Vagina (tissue), 2 donors: ENCODE measurements at regions not wholly inside any gene's neighbourhood (a gene's known extent, or its start where the extent isn't known, plus 50 kb on each side); places are given as distances from the start of the nearest gene placed in this dataset.
"Not testable (repeated sequence)": the region's sequence is repeated elsewhere in the genome, so short reads cannot be mapped to it uniquely, and the experiment has no call there.

Experiments
- DNase-seq, 2 donors: peaks; one replicate each; pipeline ENCODE4 v3.0.0-alpha.2; 2017; ENCODE audit errors: extremely low spot score in 2 of 2
- H3K27ac ChIP-seq: fragments of 200-600 bp; sonication (generic); one replicate; pipeline ENCODE4 v1.5.1; 2019
- H3K27me3 ChIP-seq: fragments of 200-600 bp; sonication (generic); one replicate; pipeline ENCODE4 v1.5.1; 2019
- H3K36me3 ChIP-seq, 2 donors: fragments of 200-600 bp; sonication (generic); one replicate each; pipeline ENCODE4 v1.5.1; 2017 to 2019
- H3K4me1 ChIP-seq: fragments of 200-600 bp; sonication (generic); one replicate; pipeline ENCODE4 v1.5.1; 2019
- H3K4me3 ChIP-seq, 2 donors: fragments of 200-600 bp; sonication (generic); 1 replicate in 1 of 2; 2 replicates in 1 of 2; pipeline ENCODE4 v1.5.1; 2016 to 2019
- H3K9me3 ChIP-seq: fragments of 200-600 bp; sonication (generic); one replicate; pipeline ENCODE4 v1.5.1; 2019
- CTCF ChIP-seq, 3 experiments: fragments of 450-650 bp in 2 of 3; fragments of 200-600 bp in 1 of 3; sonication (generic) in 1 of 3; IDR thresholded peaks; one replicate each; pipeline ENCODE4 v1.5.1; 2017 to 2019; ENCODE audit warnings: antibody characterized with exemption in 3 of 3, mild to moderate bottlenecking in 2 of 3, moderate library complexity in 2 of 3
- POLR2A ChIP-seq, 2 donors: fragments of 450-650 bp; IDR thresholded peaks; one replicate each; pipeline ENCODE4 v1.6.1; 2017; ENCODE audit warnings: antibody characterized with exemption in 2 of 2, mild to moderate bottlenecking in 2 of 2, moderate library complexity in 2 of 2
- POLR2AphosphoS5 ChIP-seq, 2 donors: sonication (generic); formaldehyde crosslinking; IDR thresholded peaks; one replicate each; pipeline ENCODE4 v1.9.0; 2017; ENCODE audit warnings: antibody characterized with exemption in 2 of 2, mild to moderate bottlenecking in 2 of 2, low read depth in 1 of 2; ENCODE audit not compliant: insufficient read depth in 1 of 2
- intact Hi-C: fragments of 100-400 bp; cut with DNase I; formaldehyde crosslinking; loops from one replicate; pipeline ENCODE4 v1.15.1; 2023

GRCh38 chr14:88967299-88967698 is 142.8 kb downstream of the TTC8 start:
- no peak for DNase-seq
- Histone ChIP-seq H3K27ac (no peak overlapping the region), H3K4me3 (no peak overlapping the region), H3K4me1 (no peaks in the 10 kb centered on the region), H3K9me3 (no peaks in the 10 kb centered on the region), H3K36me3 (no peaks in the 10 kb centered on the region), H3K27me3 (no peaks in the 10 kb centered on the region)
- intact Hi-C loops: no loop called here
- TF ChIP-seq POLR2AphosphoS5 (IDR thresholded peaks at IDR 0.05; ENCODE audit: insufficient read depth in 1 of 2, low read depth in 1 of 2): no peak
- TF ChIP-seq POLR2A (IDR thresholded peaks at IDR 0.05): no peak
- TF ChIP-seq CTCF (IDR thresholded peaks at IDR 0.05): no peak

GRCh38 chr14:88975043-88975830 is 150.8 kb downstream of the TTC8 start:
- TF ChIP-seq CTCF (IDR thresholded peaks at IDR 0.05) (no peak), POLR2A (IDR thresholded peaks at IDR 0.05) (no peak), POLR2AphosphoS5 (IDR thresholded peaks at IDR 0.05; ENCODE audit: insufficient read depth in 1 of 2, low read depth in 1 of 2) (no peak)
- H3K27ac ChIP-seq: no peak overlapping the region
- H3K27me3 ChIP-seq: peaks cover 3% of the 10 kb centered on the region
- no peak overlapping the region for H3K4me3 ChIP-seq
- H3K4me1 ChIP-seq: peaks cover 15% of the 10 kb centered on the region
- no peaks in the 10 kb centered on the region for H3K36me3 ChIP-seq
- H3K9me3 ChIP-seq: no peaks in the 10 kb centered on the region
- intact Hi-C loops: no loop called here
- DNase-seq: no peak

- Histone ChIP-seq H3K4me1 (peaks cover 15% of the 10 kb centered on the region), H3K9me3 (no peaks in the 10 kb centered on the region), H3K36me3 (no peaks in the 10 kb centered on the region), H3K4me3 (no peak overlapping the region), H3K27me3 (peaks cover 3% of the 10 kb centered on the region), H3K27ac (no peak overlapping the region)
- intact Hi-C loops: no loop called here
- no peak for DNase-seq
- TF ChIP-seq POLR2A (IDR thresholded peaks at IDR 0.05): no peak
- TF ChIP-seq POLR2AphosphoS5 (IDR thresholded peaks at IDR 0.05; ENCODE audit: insufficient read depth in 1 of 2, low read depth in 1 of 2): no peak
- no peak for TF ChIP-seq CTCF (IDR thresholded peaks at IDR 0.05)
Observed at GRCh38 chr14:88975926-88976325, 151.5 kb downstream of the TTC8 start.

- H3K9me3 ChIP-seq, H3K36me3 ChIP-seq, DNase-seq, intact Hi-C loops, H3K27ac ChIP-seq, H3K4me3 ChIP-seq, H3K27me3 ChIP-seq, H3K4me1 ChIP-seq: not testable (repeated sequence)
Observed at GRCh38 chr14:88980907-88981306, 156.5 kb downstream of the TTC8 start.

- Histone ChIP-seq H3K9me3 (no peaks in the 10 kb centered on the region), H3K27ac (no peak overlapping the region), H3K27me3 (peaks cover 3% of the 10 kb centered on the region), H3K4me1 (no peaks in the 10 kb centered on the region), H3K4me3 (no peak overlapping the region), H3K36me3 (no peaks in the 10 kb centered on the region)
- DNase-seq: no peak
- intact Hi-C loops: no loop called here
- TF ChIP-seq POLR2A (IDR thresholded peaks at IDR 0.05) (no peak), POLR2AphosphoS5 (IDR thresholded peaks at IDR 0.05; ENCODE audit: insufficient read depth in 1 of 2, low read depth in 1 of 2) (no peak), CTCF (IDR thresholded peaks at IDR 0.05) (no peak)
Observed at GRCh38 chr14:88981948-88982347, 157.5 kb downstream of the TTC8 start.
